DMS53 treated with DMSO at 0.1 percent for 48 hours (cell line): ENCODE measurements at regions not wholly inside any gene's neighbourhood (a gene's known extent, or its start where the extent isn't known, plus 50 kb on each side); places are given as distances from the start of the nearest gene placed in this dataset.
"Not testable (repeated sequence)": the region's sequence is repeated elsewhere in the genome, so short reads cannot be mapped to it uniquely, and the experiment has no call there.

Experiments used
- DNase-seq: peaks from one replicate; lab custom pipeline; 2025; ENCODE audit not compliant: unreplicated experiment; lab: John Stamatoyannopoulos, UW

DNA sequence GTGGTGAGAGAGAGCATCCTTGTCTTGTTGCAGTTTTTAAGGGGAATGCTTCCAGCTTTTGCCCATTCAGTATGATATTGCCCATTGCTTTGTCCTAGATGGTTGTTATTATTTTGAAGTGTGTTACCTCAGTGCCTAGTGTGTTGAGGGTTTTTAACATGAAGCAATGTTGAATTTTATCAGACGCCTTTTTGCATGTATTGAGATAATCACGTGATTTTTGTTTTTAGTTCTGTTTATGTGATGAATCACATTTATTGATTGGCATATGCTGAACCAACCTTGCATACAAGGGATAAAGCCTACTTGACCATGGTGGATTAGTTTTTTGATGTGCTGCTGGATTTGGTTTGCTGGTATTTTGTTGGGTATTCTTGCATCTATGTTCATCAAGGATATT is 302.3 kb upstream of the G2E3 start:
- no peak for DNase-seq

DNA sequence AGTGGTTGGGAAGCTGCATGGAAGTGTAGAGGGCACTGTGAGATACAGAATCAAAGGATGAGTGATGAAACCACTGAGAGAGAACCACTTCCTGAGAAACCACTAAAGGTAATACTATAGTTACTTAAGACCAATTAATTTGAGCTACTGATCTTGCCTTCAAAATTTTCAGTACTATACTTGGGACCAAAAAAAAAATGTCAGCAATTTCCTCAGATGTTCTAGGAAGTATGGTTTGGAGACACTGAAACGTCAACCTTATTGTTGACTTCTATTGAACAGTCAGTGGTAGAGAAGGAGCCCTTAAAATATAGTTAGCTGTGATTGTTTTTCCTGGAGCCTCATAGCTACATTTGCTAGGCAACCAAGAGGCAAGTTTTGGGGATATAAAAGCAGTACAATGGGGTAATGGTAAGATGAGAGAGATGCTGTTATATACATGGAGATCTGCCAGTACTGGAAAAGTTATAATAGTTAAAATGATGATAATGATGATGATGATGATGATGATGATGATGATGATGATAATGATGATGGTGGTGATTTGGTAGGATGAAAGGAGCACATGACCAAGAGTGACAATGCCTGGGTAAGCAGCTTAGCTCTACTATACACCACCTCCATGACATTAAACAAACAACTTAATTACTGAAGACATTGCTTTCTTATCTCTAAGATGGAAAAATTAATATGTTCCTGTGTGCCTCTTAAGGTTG is 300.9 kb upstream of the G2E3 start:
- no peak for DNase-seq

DNA sequence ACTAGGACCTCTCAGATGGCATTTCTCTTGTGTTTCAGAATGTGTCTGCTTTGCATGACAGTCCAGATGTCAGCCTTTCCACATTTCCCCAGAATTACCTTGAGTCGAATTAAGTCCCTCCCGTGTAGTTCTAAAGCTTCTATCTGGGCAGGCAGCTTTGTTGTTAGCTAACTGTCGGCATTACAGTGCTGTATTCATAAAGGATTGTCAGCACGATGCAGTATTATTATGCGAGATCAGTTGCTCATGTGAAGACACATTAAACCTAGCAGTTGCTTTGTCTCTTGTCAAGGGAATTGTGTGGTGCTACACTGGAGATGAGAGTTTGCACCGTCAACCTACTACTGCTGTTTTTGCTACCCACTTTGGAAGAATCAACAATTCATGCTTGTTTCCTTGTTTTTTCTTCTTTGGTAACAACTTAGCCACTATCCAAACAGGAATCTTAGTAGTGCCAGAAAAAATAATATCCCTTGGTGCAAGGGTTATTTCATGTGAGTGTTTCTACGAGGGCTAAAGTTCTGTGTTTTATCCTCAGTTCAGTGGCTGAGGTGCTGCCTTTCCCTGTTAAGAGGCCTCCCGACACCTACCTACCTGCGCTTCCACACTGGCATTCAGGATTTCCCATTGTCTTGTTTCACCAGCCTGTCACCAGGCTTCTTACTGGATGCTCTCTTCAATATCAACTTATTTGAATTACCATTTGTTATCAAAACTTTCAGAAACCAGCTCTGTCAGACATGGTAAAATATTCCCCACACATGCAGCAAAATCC is 297.9 kb upstream of the G2E3 start:
- no peak for DNase-seq

DNA sequence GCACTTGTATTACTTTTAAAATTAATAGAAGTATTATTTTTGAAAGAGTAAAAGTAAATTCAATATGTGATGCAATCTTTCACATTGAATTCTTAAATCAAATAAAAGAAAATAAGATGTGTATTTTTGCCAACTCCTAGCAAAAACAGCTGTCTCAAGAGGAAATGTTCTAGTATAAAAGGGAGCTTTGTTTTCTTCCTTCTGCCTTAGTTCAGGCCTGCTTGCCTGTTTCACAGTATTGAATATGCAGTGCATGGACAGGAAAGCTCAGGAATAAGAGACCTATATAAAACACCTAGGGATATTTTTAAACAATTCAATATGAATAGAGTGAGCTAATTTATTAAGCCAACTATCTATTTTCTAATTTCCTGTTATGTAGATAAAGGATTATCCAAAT is 294.8 kb upstream of the G2E3 start:
- DNase-seq: no peak

DNA sequence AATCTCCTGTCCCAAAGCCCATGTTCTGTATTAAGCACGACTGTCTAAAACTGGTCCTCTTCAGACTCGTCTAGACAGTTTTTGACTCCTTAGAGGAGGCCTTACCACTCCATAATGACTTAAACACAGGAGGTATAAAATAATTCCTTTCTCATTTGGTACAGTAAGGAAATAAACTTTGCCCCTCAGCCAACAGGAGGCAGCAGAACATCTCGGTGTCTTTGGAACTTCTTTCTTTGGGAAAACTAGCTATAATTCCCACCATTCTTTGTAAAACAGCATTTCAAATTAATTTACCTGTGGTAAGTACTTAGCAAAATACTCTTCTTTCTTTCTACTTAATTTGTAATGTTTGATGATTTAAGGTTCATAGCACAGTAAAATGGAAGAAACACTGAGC is 292.7 kb upstream of the G2E3 start:
- DNase-seq: no peak

DNA sequence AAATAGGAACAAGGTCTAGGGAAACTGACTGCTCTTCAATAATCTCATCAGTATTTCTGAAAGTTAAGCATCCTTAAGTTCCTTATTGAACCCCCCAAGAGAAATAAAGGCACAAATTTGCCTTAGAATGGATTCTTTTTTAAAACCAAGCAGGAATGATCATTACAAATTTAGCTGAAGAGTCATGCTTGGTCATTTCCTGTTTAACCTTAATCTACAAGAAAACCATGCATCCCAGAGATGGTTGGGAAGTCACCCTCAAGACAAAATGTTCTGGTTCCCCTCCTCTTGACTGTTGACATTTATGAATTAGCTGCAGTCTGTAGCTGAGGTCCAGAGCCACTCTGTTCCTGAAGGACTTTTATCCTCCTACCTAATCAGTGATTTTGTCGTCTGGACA is 291.8 kb upstream of the G2E3 start:
- no peak for DNase-seq

DNA sequence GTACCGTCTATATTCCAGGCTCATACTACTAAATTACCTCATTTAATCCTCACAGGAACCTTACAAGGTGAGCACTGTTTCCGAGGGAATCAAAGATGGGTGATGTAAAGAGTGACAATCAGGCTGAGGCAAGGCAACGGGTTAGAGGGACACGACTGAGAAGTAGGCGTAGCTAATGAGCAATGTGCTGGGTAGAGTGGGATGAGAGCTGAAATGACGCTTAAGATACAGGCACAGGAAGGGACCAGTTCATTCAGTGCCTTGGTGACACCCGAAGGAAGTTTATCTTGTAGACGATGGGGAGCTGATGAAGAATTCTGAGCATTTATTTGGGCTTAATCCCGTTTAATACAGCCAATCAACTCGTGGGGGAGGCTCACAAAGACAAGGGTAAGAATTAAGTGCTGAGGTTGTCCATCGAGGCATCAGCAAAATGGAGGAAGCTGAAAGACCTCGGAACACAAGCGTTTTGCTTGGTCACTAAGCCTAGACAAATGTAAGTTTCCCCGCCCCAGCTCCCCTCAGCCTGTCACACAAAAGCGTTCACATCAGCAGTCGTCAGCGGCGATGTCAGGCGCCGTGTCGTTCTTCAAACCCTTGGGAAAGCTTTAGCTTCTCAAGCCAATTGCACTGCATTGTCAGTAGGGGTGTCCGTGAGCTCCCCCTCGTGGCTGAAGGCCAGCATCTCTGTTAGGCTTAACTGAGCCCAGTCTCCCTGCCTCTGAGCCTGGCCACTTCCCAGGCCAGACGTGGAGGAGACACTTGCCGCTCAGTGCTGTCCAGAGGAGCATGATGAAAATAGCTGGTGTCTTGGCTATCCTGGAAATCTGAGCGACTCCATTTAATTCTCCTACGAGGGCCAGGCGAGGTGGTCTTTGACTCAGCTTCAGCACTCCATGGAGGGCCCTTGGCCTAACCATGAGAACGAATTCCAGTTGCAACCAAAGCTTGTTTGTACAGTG is 288.5 kb upstream of the G2E3 start:
- DNase-seq: peak; percentile 84

DNA sequence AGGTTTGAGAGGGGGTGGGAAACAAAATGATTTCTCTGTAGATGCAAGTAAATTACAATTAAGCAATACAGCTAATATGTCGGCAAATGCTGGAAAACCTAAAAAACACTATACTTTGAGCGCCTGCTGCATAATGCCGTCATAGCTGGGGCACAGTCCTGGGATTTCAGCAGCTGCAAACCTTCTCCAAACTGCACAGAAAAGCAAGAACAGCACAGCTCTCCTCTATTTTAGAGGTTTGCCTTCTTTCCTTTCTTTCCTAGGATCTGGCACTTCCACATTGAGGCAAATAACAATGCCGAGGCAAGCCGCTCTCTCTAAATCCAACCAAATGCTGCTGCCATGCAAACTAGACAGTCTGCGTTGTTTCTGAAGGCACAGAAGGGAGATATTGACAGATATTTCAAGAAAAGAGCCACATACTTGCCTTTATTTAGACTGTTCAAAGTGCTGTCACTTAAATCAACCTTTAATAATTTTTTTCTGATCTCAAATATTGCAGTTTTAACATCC is 287.1 kb upstream of the G2E3 start:
- DNase-seq: no peak

DNA sequence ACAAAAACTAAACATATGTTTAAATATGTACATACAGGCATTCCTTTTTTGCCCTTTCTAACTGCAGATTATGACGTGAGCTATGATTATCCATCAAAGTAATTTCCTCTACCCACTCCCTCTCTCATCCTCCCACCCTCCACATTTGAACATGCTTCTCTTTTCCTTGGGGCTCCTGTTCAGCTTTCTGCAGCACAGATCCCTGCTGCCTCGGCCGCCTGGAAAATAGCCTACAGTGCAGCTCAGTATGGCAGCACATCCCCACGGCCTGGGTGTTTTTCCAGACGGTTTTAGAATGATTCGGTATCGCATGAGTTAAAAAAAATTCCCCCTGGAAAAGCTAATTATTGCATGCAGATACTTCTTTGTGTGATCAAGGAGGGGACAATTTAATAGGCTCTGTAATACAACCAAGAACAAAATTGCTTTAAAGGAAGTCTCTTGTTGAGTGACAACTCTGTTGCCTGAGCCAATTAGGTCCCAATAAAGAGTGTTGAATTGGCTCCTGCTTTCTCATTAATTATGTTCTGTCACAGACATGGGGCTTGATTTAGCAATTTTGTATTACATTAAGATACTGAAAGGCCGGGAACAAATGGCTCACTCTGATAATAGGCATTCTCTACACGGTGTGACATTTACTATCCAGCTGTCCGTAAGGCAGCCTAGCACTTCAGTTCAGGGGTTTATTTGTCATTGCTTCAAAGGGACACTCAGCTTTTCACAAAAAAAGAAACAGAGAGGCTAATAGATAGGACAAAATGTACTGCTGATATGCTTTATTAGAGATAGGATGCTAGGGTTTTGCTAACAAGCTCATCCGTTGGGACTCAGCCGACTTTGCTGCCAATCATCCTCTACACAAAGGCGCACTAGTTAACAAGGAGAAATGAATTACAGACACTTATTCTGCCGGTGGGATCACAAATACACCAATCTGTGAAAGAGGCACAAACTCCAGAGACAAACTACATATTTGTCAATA is 285.8 kb upstream of the G2E3 start:
- no peak for DNase-seq

DNA sequence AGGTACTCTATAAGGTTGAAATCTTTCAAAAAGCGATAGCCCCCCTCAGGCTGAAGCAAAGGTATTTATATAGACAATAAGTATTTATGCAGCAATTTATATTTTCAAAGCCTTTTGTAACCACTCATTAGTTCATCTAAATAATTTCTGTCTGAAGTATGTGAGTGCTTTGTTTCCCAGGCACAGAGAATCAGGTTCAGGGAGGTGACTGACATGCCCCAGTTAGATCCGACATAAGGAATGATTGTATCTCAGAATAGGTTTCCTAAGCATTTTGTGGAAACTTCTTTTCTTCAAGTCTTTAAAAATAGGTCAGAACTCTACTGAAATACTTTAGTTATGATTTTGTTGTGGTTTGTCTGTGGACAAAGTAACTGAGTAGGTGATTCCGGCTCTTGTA is 283.4 kb upstream of the G2E3 start:
- DNase-seq: no peak

DNA sequence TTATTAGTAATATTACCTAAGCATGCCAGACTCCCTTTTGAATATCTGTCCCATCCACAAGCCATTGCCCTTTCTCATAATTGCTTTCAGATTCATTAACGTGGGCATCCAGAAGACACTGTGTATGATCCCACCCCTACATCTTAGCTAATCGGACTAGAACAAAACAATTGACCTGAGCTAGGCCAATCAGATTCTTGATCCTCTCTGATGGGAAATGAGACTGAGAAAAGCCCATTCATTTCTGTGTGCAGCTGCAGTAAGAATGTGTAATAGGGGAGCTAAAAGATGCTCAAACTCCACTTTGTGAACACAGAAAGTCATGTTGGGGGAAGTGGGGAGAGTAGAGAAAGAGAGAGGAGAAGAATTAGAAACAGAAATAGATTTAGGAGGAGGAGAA is 281.7 kb upstream of the G2E3 start:
- no peak for DNase-seq

DNA sequence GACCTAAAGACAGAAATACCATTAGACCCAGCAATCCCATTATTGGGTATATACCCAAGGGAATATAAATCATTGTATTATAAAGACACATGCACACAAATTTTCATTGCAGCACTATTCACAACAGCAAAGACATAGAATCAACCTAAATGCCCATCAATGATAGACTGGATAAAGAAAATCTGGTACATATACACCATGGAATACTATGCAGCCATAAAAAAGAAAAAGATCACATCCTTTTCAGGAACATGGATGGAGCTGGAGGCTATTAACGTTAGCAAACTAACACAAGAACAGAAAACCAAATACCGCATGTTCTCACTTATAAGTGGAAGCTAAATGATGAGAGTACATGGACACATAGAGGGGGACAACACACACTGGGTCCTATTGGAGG is 280.1 kb upstream of the G2E3 start:
- DNase-seq: not testable (repeated sequence)

DNA sequence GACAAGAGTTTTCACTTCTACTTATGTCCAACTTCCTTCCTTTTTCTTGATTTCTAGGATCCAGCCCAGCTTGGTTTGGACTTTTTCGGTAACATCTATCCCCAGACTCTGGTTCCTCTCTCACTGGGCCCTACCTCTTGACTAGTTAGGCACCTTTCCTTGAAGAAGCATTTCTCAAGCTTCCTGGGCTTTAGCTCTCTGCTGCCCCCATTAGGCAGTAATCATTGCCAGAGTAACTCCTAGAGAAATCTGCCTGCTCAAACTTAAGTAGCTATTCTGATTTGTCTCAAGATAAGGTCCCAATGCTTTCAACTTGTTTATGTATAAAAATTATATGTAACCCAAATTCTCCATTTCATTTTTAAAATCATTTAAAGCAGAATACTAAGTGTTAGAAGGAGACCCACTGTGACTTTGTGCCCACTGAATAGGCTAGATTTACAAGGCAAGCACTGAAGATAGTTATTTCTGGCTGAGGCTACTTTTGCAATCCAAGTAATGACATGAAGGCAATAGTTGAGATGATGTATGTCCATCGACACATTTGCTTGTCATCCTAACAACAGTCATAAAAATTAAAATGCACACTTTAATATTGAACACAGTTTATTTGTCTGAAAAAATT is 275.0 kb upstream of the G2E3 start:
- DNase-seq: peak; percentile 36

DNA sequence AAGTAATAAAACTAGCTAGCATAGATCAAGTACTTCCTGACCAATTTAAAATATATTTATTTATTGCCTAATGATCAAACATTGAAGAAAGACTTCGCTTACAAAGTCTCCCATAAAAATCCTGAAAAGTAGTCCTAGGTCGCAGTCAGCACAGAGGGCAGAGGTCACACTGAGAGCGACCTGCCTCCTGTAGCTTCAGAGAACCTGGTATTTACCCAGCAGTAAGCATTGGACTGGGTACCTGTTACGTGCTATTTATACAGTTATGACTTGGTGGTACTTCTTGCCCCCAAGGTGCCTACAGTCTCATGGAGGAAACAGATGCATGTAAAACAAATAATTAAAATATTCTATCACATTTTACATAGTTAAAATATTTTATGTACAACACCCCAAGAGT is 274.1 kb upstream of the G2E3 start:
- no peak for DNase-seq

DNA sequence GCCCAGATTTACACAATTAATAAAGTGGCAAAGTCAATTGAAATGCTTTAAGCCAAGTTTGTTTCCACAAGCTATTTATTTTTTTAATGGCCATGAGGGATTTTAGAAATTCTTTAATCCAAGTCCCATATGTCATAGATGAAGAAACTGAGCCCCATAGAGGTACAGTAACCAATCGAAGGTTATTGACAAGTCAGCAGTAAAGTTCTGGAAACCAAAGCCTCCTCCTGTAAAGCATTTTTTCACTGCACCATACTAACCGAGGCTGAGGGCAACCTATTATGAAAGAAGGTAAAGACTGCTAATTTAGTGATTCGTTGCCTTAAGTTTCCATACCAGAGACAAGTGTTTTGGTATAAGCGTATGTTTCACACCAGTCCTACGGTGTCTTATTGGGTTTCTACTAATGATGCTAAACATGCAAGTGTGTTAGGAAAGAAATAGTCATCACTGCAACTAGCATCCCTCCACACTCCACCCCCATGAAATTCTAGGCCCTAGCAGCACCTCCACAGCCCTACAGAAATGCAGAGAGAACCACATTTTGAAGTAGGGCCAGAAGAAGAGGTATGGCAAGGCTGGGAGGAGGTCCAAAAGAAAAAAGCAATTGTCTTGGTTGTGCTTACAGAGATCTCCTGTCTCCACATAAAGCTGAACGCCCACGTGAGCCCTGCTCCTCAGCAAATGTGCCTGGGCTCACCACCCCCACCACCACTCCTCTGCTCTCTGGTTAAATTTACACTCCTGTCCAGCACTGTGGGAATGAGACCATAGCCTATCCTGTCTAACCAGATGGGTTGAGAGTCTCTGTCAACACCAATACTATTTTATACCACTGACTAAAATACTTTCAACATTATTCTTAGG is 271.1 kb upstream of the G2E3 start:
- DNase-seq: no peak

DNA sequence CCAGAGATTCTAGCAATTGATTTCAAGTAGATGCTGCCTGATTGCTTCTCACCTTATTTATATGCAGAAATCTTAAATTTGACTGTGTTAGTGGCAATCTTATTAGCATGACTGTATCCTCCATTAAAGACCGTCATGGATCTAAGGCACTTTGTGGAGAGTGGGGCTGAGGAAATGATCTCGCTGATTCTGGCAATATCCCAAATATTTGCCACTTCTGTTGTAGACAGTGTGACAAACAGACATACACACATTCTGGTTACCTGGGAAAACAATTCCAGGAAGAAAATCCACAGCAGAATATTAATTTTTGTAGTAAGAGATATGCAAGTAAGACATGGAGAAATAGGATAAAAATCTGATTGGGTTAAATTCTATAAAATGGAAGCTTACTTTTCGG is 269.0 kb upstream of the G2E3 start:
- no peak for DNase-seq

DNA sequence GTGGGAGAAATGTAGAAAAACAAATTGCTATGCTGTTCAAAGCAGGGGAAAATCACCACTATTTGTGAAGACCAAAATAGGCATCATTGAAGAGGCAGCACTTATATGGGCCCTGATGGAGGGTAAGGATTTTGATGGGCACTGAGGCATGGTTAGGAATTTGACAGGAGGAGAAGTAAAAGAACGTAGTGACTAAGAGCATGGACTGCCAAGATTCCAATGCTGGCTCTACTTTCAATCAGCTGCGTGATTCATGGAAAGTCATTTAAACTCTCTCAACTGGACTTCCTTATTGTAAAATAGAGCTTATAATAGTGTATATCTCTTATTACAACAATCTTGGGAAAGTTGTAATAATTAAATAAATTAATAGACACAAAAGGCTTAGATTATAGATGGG is 267.7 kb upstream of the G2E3 start:
- no peak for DNase-seq

DNA sequence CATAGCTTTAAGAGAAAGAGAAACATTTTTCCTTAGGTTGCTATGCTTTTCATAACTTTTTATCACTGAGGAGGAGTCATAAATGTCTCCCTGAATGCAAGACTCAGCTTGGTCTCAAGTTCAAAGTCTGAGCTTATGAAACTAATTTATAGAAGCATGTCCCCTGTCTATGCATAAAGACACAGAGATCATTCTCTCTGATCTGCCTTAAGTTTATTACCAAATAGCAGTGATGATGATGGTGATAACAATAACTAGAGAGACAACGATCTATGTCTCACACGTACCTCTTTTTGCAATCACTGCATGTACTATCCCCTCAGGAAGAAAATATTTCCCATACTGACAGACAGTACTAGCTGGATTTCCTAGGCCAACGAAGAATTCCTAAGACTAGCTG is 266.4 kb upstream of the G2E3 start:
- DNase-seq: no peak

DNA sequence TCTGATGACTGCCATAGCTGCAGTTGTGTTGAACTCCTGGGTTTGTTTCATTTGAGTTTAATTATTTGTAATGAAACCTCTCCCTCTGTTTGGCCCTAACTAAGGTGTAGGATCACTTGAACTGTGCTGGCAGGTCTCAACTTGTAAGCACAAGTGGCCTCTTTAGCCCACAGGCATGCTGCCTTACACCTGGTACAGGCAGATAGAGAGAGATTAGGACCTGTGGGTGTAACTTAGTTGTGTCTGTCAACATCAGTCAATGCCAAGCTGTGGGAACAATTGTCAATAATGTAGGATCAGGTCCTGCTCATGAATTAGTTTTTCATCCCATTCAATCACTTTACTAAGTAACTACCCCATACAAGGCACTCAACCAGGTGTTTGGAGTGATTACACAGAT is 263.0 kb upstream of the G2E3 start:
- DNase-seq: no peak
